IMR-90 (cell line): ENCODE measurements at regions not wholly inside any gene's neighbourhood (a gene's known extent, or its start where the extent isn't known, plus 50 kb on each side); places are given as distances from the start of the nearest gene placed in this dataset.

Experiments
- ATAC-seq: fragments of 200-7000 bp; cut with Tn5 transposase; 2 replicates; pipeline ENCODE4 v1.9.1; 2020; ENCODE audit warnings: low read depth, mild to moderate bottlenecking, moderate library complexity
- BruUV-seq: library from RNA; stranded (reverse); fragments of 400-500 nt; replicated peaks from 2 replicates; lab custom pipeline; 2021; lab: Mats Ljungman, UMichigan
- CTCF ChIA-PET: fragments of 300-600 bp; formaldehyde crosslinking; extraction: SDS; loops from one replicate; lab custom pipeline; 2021; ENCODE audit warnings: antibody characterized with exemption; lab: Yijun Ruan, JAX
- POLR2A ChIA-PET: fragments of 300-600 bp; sonication (Branson Sonifier 250); formaldehyde crosslinking; loops from one replicate; lab custom pipeline; 2022; ENCODE audit warnings: antibody characterized with exemption; ENCODE audit not compliant: unreplicated experiment; lab: Charles Lee
- DNase-seq: peaks from one replicate; pipeline ENCODE4 v3.0.0; 2013
- H2AFZ ChIP-seq: replicated peaks from 2 replicates; pipeline ENCODE3; 2013; ENCODE audit warnings: low read length, mild to moderate bottlenecking; ENCODE audit not compliant: poor library complexity
- H2AK5ac ChIP-seq: 2 replicates; pipeline ENCODE4 v1.6.1; 2013; ENCODE audit warnings: low read depth, low read length, inconsistent platforms
- H2AK9ac ChIP-seq: replicated peaks from 2 replicates; pipeline ENCODE3; 2013; ENCODE audit warnings: mild to moderate bottlenecking, low read depth, low read length, moderate library complexity; ENCODE audit not compliant: poor library complexity
- H2BK120ac ChIP-seq: 2 replicates; pipeline ENCODE4 v1.6.1; 2013; ENCODE audit warnings: low read depth, low read length, inconsistent platforms
- H2BK15ac ChIP-seq: 3 replicates; pipeline ENCODE4 v1.6.1; 2013; ENCODE audit warnings: low read depth, low read length, inconsistent platforms
- H2BK20ac ChIP-seq: 2 replicates; pipeline ENCODE4 v1.6.1; 2013; ENCODE audit warnings: low read depth, mild to moderate bottlenecking, inconsistent platforms, low read length, moderate library complexity
- H2BK5ac ChIP-seq: 2 replicates; pipeline ENCODE4 v1.6.1; 2013; ENCODE audit warnings: mild to moderate bottlenecking, low read depth, low read length, inconsistent platforms; ENCODE audit not compliant: poor library complexity, severe bottlenecking
- H3K14ac ChIP-seq: replicated peaks from 2 replicates; pipeline ENCODE4 v1.6.1; 2013; ENCODE audit warnings: low read depth, low read length, inconsistent platforms
- H3K18ac ChIP-seq: 2 replicates; pipeline ENCODE4 v1.6.1; 2013; ENCODE audit warnings: low read depth, low read length, control low read depth
- H3K23ac ChIP-seq: 2 replicates; pipeline ENCODE4 v1.6.1; 2013; ENCODE audit warnings: low read depth, low read length, inconsistent platforms
- H3K27ac ChIP-seq: 2 replicates; pipeline ENCODE4 v1.5.1; 2013; ENCODE audit warnings: mild to moderate bottlenecking, control low read depth, low read length; ENCODE audit not compliant: insufficient read depth
- H3K27me3 ChIP-seq: 2 replicates; pipeline ENCODE4 v1.6.1; 2013; ENCODE audit warnings: low read length; ENCODE audit not compliant: control insufficient read depth, insufficient read depth
- H3K36me3 ChIP-seq: 2 replicates; pipeline ENCODE4 v1.6.1; 2013; ENCODE audit warnings: low read length, mixed read lengths; ENCODE audit not compliant: control insufficient read depth, insufficient read depth
- H3K4ac ChIP-seq: 2 replicates; pipeline ENCODE4 v1.6.1; 2013; ENCODE audit warnings: low read depth, low read length, inconsistent platforms
- H3K4me1 ChIP-seq: 2 replicates; pipeline ENCODE4 v1.6.1; 2013; ENCODE audit warnings: low read length, mixed read lengths; ENCODE audit not compliant: control insufficient read depth, insufficient read depth
- H3K4me2 ChIP-seq: 2 replicates; pipeline ENCODE4 v1.6.1; 2013; ENCODE audit warnings: low read depth, mild to moderate bottlenecking, control low read depth, low read length, moderate library complexity
- H3K4me3 ChIP-seq: 2 replicates; pipeline ENCODE4 v1.5.1; 2013; ENCODE audit warnings: low read depth, mild to moderate bottlenecking, control low read depth, low read length, moderate library complexity; ENCODE audit not compliant: insufficient read depth
- H3K56ac ChIP-seq: 2 replicates; pipeline ENCODE4 v1.6.1; 2013; ENCODE audit warnings: low read length, inconsistent platforms; ENCODE audit not compliant: insufficient read depth; ENCODE audit errors: extremely low read depth
- H3K79me1 ChIP-seq, 2 experiments: 2 replicates each; pipeline ENCODE4 v1.6.1; 2013; ENCODE audit warnings: low read length in 2 of 2, inconsistent platforms in 1 of 2, low read depth in 1 of 2
- H3K9ac ChIP-seq: 2 replicates; pipeline ENCODE4 v1.6.1; 2013; ENCODE audit warnings: low read depth, low read length, control low read depth
- H3K9me1 ChIP-seq: 2 replicates; pipeline ENCODE4 v1.6.1; 2013; ENCODE audit warnings: low read length, inconsistent platforms; ENCODE audit not compliant: insufficient read depth
- H3K9me3 ChIP-seq: 2 replicates; pipeline ENCODE4 v1.6.1; 2013; ENCODE audit warnings: low read length; ENCODE audit not compliant: control insufficient read depth, insufficient read depth
- H4K20me1 ChIP-seq: 2 replicates; pipeline ENCODE4 v1.6.1; 2013; ENCODE audit warnings: low read length, inconsistent platforms; ENCODE audit not compliant: insufficient read depth
- H4K5ac ChIP-seq: 2 replicates; pipeline ENCODE4 v1.6.1; 2013; ENCODE audit warnings: mild to moderate bottlenecking, low read depth, low read length, control low read depth
- H4K8ac ChIP-seq, 2 experiments: 2 replicates each; pipeline ENCODE4 v1.6.1; 2013; ENCODE audit warnings: low read depth in 2 of 2, low read length in 2 of 2, control low read depth in 1 of 2, inconsistent platforms in 1 of 2
- H4K91ac ChIP-seq: 2 replicates; pipeline ENCODE4 v1.6.1; 2013; ENCODE audit warnings: low read depth, low read length, inconsistent platforms; ENCODE audit not compliant: insufficient read depth
- CHD1 ChIP-seq: IDR thresholded peaks from 2 replicates; pipeline ENCODE4 v1.6.1; 2012; ENCODE audit warnings: low read depth, low read length, improper control_type of control experiment
- FOS ChIP-seq: fragments of 150-350 bp; IDR thresholded peaks from 2 replicates; pipeline ENCODE4 v1.6.1; 2016; ENCODE audit warnings: low read depth, low read length
- MAZ ChIP-seq: IDR thresholded peaks from 2 replicates; pipeline ENCODE4 v1.6.1; 2012; ENCODE audit warnings: low read depth, mild to moderate bottlenecking, low read length, improper control_type of control experiment, moderate library complexity, borderline replicate concordance
- MXI1 ChIP-seq: IDR thresholded peaks from 2 replicates; pipeline ENCODE4 v1.6.1; 2012; ENCODE audit warnings: low read depth, mild to moderate bottlenecking, low read length, moderate library complexity, borderline replicate concordance
- NFE2L2 ChIP-seq: fragments of 150-350 bp; IDR thresholded peaks from 2 replicates; pipeline ENCODE4 v1.6.1; 2016; ENCODE audit warnings: low read depth, mild to moderate bottlenecking, low read length
- SMC3 ChIP-seq: fragments of 150-350 bp; IDR thresholded peaks from 2 replicates; pipeline ENCODE4 v1.6.1; 2016; ENCODE audit warnings: low read depth, mild to moderate bottlenecking, antibody characterized with exemption, low read length, moderate library complexity
- WGBS, 2 experiments: methylation state at CpG; one replicate each; pipeline versions ENCODE4 v1.1.5 to v1.1.7; 2013; ENCODE audit warnings: missing lambda C conversion rate in 2 of 2; ENCODE audit not compliant: insufficient read length in 1 of 2; ENCODE audit errors: extremely low coverage in 2 of 2; 5-methylcytosine and 5-hydroxymethylcytosine counted together
- dilution Hi-C: fragments of 300-500 bp; cut with HindIII; formaldehyde crosslinking; loops from one replicate; pipeline ENCODE4 v1.14.3; 2018; ENCODE audit warnings: low sequenced_read_pairs; ENCODE audit not compliant: unreplicated experiment
- in situ Hi-C: fragments of 300-500 bp; cut with MboI; formaldehyde crosslinking; loops from 3 replicates; pipeline ENCODE4 v1.14.3; 2019; ENCODE audit warnings: low sequenced_read_pairs, inconsistent platforms, mixed read lengths
- intact Hi-C: fragments of 100-400 bp; cut with micrococcal nuclease; formaldehyde crosslinking; loops from 2 replicates; pipeline ENCODE4 v1.10.0; 2022
- TF ChIP-seq, protein P1 (sequence below): conservative IDR thresholded peaks from 2 replicates; pipeline ENCODE4 v1.5.1; 2012; ENCODE audit warnings: mild to moderate bottlenecking, low read depth, low read length, improper control_type of control experiment

DNA sequence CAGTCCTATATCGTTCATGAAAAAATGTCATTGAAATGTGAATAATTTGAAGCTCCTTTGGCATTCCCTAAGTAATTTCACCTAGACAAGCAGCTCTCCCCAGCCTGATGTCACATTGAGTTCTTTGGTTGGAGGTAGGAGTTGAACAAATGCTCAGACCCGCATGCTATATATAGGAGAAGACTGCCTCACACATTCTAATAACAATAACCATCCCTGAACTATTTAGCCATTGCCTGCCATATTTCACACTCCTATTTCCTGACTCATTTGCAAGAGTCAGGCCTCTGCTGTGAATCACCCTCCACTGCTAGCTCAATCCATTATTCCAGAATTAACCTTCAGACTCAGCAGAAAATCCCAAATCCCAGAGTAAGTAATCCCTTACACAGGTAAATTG, 256.6 kb upstream of the ACVR2A start:
- H4K91ac ChIP-seq, result no peak overlapping the region
- WGBS, 2 experiments, result 40% methylated on average over 1 of the region's 2 CpGs; no CpG with 5 or more reads in 1 of the 2 experiments
- H3K18ac ChIP-seq, result no peak overlapping the region
- H3K4me3 ChIP-seq, result no peak overlapping the region
- H3K4me2 ChIP-seq, result no peak overlapping the region
- H2BK20ac ChIP-seq, result no peak overlapping the region
- TF ChIP-seq MXI1, result no peak
- TF ChIP-seq NFE2L2, result no peak
- TF ChIP-seq SMC3, result no peak
- TF ChIP-seq, protein P1, sequence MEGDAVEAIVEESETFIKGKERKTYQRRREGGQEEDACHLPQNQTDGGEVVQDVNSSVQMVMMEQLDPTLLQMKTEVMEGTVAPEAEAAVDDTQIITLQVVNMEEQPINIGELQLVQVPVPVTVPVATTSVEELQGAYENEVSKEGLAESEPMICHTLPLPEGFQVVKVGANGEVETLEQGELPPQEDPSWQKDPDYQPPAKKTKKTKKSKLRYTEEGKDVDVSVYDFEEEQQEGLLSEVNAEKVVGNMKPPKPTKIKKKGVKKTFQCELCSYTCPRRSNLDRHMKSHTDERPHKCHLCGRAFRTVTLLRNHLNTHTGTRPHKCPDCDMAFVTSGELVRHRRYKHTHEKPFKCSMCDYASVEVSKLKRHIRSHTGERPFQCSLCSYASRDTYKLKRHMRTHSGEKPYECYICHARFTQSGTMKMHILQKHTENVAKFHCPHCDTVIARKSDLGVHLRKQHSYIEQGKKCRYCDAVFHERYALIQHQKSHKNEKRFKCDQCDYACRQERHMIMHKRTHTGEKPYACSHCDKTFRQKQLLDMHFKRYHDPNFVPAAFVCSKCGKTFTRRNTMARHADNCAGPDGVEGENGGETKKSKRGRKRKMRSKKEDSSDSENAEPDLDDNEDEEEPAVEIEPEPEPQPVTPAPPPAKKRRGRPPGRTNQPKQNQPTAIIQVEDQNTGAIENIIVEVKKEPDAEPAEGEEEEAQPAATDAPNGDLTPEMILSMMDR, result no peak
- no peak for TF ChIP-seq FOS
- no peak for TF ChIP-seq MAZ
- TF ChIP-seq CHD1, result no peak
- no TSS peak for BruUV-seq
- dilution Hi-C loops (no loop called here), in situ Hi-C loops (no loop called here), intact Hi-C loops (no loop called here)
- no peak overlapping the region for H2AK9ac ChIP-seq
- no peaks in the 10 kb centered on the region for H3K4me1 ChIP-seq
- H2AFZ ChIP-seq, result no peak overlapping the region
- H3K79me1 ChIP-seq, result no peaks in the 10 kb centered on the region
- no peak overlapping the region for H3K9ac ChIP-seq
- no peak overlapping the region for H3K23ac ChIP-seq
- H3K4ac ChIP-seq, result no peak overlapping the region
- no peaks in the 10 kb centered on the region for H3K27me3 ChIP-seq
- POLR2A ChIA-PET, result no interaction called here
- H3K36me3 ChIP-seq, result no peaks in the 10 kb centered on the region
- H2BK5ac ChIP-seq, result no peak overlapping the region
- no peaks in the 10 kb centered on the region for H3K9me1 ChIP-seq
- H2AK5ac ChIP-seq, result no peak overlapping the region
- H4K20me1 ChIP-seq, result no peaks in the 10 kb centered on the region
- H3K14ac ChIP-seq, result no peak overlapping the region
- no peak overlapping the region for H2BK120ac ChIP-seq
- peaks cover 3% of the 10 kb centered on the region; the same call in 1 of the 2 replicates for H3K9me3 ChIP-seq
- H4K5ac ChIP-seq, result no peak overlapping the region
- H3K56ac ChIP-seq, result no peak overlapping the region
- H2BK15ac ChIP-seq, result no peak overlapping the region
- H4K8ac ChIP-seq, result no peak overlapping the region
- CTCF ChIA-PET, result interaction anchor here (0.5 kb wide), 1 partner anchor 409 kb away, joined by 4 read pairs; no protein-coding TSS in a partner anchor
- ATAC-seq, result peak; percentile 60
- peak; percentile 38 for DNase-seq
- H3K27ac ChIP-seq, result no peak overlapping the region
